SHP77 treated with DMSO at 0.1 percent for 48 hours (cell line): ENCODE measurements at regions not wholly inside any gene's neighbourhood (a gene's known extent, or its start where the extent isn't known, plus 50 kb on each side); places are given as distances from the start of the nearest gene placed in this dataset.
"Not testable (repeated sequence)": the region's sequence is repeated elsewhere in the genome, so short reads cannot be mapped to it uniquely, and the experiment has no call there.

Source experiments
- DNase-seq: peaks from one replicate; lab custom pipeline; 2025; lab: John Stamatoyannopoulos, UW

DNA sequence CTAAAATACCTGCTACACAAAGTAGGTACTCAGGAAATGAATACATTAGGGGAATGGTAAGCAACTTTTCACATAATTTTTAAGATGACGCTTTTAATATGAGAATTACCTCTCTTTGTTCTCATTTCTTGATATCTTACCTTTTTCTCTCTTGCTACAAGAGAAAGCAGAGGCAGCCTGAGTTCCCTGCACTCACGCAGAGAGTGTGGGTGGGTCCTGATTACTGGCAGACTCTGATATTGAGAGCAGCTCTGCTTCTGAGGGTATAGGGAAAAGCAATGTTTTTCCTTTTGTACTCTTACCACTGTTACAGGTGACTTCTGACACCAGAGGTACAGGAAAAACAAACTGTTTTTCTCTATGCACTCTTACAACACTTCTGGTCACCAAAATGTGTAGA, 420.2 kb upstream of the TMTC1 start:
- DNase-seq = no peak

- no peak for DNase-seq
Measured at GRCh38 chr12:30202521-30203254, 418.9 kb upstream of the TMTC1 start.

- DNase-seq = no peak
Measured at GRCh38 chr12:30201301-30202160, 417.8 kb upstream of the TMTC1 start.

GRCh38 chr12:30200864-30201263, 417.1 kb upstream of the TMTC1 start:
- no peak for DNase-seq

GRCh38 chr12:30197392-30198057, 413.8 kb upstream of the TMTC1 start:
- no peak for DNase-seq

- no peak for DNase-seq
Measured at GRCh38 chr12:30191696-30192455, 408.1 kb upstream of the TMTC1 start.

GRCh38 chr12:30188602-30189326, 405.0 kb upstream of the TMTC1 start:
- DNase-seq = no peak

DNA sequence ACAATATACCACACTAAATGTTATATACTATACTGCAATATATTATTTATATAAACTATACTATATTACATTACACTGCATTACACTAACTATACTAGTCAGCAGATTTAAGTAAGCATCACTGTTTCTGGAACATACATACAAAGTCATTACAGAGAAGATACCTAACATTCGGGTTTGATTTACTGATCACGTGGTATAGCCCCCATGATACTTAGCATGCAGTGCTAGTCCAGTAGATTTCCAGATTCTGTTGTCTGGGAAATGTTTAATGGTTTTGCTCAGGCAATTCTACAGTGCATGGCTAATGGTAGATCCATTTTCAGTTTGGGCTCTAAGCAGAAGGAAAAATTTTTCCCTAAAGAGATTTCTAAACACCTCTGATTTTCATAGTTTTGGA, 403.7 kb upstream of the TMTC1 start:
- DNase-seq = no peak

DNA sequence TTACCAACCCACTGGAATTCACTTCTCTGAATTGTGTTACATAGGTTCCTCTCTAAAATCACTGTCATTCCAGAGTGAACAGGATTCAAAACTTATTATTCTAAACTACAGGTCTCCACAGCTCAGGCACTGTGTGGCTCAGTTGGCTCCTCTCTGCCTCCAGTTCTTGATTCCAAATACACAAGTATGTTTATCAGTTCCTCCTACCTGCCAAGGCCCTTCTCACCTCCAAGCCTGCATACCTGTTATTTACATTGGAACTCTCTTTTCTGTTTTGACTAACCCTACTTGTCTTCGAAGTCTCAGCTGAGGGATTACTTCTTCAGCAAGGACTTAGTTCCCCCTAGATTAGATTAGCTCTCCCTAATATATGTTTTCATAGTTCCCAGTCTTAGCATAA, 397.6 kb upstream of the TMTC1 start:
- DNase-seq = no peak

DNA sequence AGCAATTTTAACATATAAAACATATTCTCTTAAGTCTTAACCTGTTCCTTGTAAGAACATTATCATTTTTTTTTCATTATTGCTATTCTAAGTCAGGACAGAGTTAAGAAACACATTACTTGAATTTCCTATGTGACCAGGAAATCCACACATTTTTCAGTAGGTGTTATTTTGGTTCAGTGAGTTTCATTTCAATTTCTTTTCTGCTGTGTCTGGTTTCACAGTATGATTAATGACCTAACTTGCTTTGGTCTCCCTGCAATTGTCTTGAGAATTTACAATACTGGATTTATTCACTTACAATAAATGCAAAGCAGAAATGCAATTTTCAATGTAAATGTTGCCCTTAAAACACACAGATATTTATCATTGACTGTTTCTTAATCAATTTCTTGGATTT, 396.9 kb upstream of the TMTC1 start:
- no peak for DNase-seq

- no peak for DNase-seq
Measured at GRCh38 chr12:30178916-30179315, 395.2 kb upstream of the TMTC1 start.

- no peak for DNase-seq
Measured at GRCh38 chr12:30169839-30170591, 386.3 kb upstream of the TMTC1 start.

DNA sequence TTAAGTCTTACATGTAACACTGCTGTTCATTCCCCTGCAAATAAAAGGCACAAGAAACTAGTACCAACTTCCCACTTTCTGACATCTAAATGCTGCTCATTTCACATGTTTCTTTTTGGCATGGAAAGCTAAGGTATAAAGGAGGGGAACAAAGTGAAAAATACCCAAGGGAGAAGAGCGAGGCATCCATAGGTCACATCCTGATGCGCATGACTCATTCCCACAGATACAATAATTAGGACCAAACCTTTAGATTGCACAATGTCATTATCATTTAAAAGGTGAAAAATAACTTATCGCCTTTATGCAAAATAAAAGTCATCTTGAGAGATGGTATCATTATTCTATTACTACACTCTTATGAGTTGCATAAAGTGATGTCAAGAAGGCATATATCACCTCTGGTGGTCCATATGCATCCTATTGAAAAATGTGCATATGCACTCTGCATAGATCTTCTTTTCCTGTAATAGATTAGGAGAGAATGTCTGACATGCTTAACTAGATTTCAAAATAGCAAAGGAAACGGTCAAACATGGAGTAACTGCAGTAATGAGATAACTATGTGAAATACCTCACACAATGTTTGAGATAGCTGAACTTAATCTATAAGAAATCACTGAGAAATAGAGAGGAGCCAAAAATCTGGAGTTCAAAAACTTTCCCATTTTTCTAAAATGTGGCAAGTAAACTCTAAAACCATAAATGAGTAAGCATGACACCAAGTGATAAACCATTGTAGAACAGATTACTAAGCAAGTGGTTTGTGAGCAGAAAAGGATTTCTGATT, 382.5 kb upstream of the TMTC1 start:
- no peak for DNase-seq

- no peak for DNase-seq
Measured at GRCh38 chr12:30164382-30165318, 380.9 kb upstream of the TMTC1 start.

DNA sequence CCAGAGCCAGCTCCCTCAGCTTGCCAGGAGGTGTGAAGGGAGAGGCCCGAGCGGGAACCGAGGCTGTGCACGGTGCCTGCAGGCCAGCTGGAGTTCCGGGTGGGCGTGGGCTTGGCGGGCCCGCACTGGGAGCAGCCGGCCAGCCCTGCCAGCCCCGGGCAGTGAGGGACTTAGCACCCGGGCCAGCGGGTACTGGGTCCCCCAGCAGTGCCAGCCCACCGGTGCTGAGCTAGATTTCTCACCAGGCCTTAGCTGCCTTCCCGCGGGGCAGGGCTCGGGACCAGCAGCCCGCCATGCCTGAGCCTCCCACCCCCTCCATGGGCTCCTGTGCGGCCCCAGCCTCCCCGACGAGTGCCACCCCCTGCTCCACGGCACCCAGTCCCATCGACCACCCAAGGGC, 373.1 kb upstream of the TMTC1 start:
- DNase-seq = not testable (repeated sequence)

- DNase-seq = no peak
Measured at GRCh38 chr12:30155001-30155730, 371.4 kb upstream of the TMTC1 start.

- DNase-seq = no peak
Measured at GRCh38 chr12:30153981-30154380, 370.2 kb upstream of the TMTC1 start.

DNA sequence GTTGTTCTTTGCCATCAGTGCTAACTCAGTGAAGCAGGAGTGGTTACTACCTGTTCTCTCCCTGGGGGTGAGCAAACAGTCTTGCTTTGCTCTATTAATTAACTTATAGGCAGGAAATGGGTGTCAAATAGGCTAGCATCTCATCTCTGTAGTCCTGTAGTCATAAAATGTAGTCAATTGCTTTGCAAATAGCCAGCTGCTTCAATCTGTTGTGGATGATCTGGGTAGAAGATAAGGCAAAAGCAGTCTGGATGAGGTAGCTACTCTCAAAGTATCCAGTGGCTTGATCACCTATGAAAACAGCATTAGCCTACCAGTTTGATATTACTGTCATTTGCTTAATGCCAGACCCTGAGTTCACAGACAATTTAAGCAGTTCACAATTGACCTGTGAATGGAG, 369.0 kb upstream of the TMTC1 start:
- DNase-seq = no peak
